ENCODE measurements at regions not wholly inside any gene's neighbourhood (a gene's known extent, or its start where the extent isn't known, plus 50 kb on each side); places are given as distances from the start of the nearest gene placed in this dataset.

GRCh38 chr2:84017010-84017409 lies 442.1 kb downstream of the SUCLG1 start:
- TF ChIP-seq TAF1 (IDR thresholded peaks at IDR 0.05; ENCODE audit: low read depth) (no peak), ZBTB7A (IDR thresholded peaks at IDR 0.05; ENCODE audit: low read depth) (no peak), CEBPB (IDR thresholded peaks at IDR 0.05) (no peak), TCF12 (IDR thresholded peaks at IDR 0.05; ENCODE audit: low read depth) (no peak), CREB1 (IDR thresholded peaks at IDR 0.05; ENCODE audit: low read depth) (no peak), YY1 (IDR thresholded peaks at IDR 0.05; ENCODE audit: low read depth) (no peak), NFIC (IDR thresholded peaks at IDR 0.05) (no peak), RAD21 (IDR thresholded peaks at IDR 0.05; ENCODE audit: low read depth) (no peak), TEAD4 (IDR thresholded peaks at IDR 0.05) (no peak), MAX (IDR thresholded peaks at IDR 0.05) (no peak), EP300 (IDR thresholded peaks at IDR 0.05; ENCODE audit: borderline replicate concordance) (no peak)

GRCh38 chr2:84016183-84016582 lies 442.9 kb downstream of the SUCLG1 start:
- TF ChIP-seq TCF12 (IDR thresholded peaks at IDR 0.05; ENCODE audit: low read depth) (no peak), NFIC (IDR thresholded peaks at IDR 0.05) (no peak), CREB1 (IDR thresholded peaks at IDR 0.05; ENCODE audit: low read depth) (no peak), MAX (IDR thresholded peaks at IDR 0.05) (no peak), FOXM1 (IDR thresholded peaks at IDR 0.05; ENCODE audit: borderline replicate concordance, low read depth) (no peak), ZBTB7A (IDR thresholded peaks at IDR 0.05; ENCODE audit: low read depth) (no peak), YY1 (IDR thresholded peaks at IDR 0.05; ENCODE audit: low read depth) (no peak), EGR1 (IDR thresholded peaks at IDR 0.05) (no peak), RAD21 (IDR thresholded peaks at IDR 0.05; ENCODE audit: low read depth) (no peak), USF1 (IDR thresholded peaks at IDR 0.05) (no peak), CEBPB (IDR thresholded peaks at IDR 0.05) (no peak)

- no peak for TF ChIP-seq RAD21 (IDR thresholded peaks at IDR 0.05; ENCODE audit: low read depth)
- no peak for TF ChIP-seq YY1 (IDR thresholded peaks at IDR 0.05; ENCODE audit: low read depth)
- no peak for TF ChIP-seq REST (IDR thresholded peaks at IDR 0.05; ENCODE audit: low read depth)
- no peak for TF ChIP-seq USF1 (IDR thresholded peaks at IDR 0.05)
- TF ChIP-seq TCF12 (IDR thresholded peaks at IDR 0.05; ENCODE audit: low read depth) = no peak
- TF ChIP-seq EGR1 (IDR thresholded peaks at IDR 0.05) = no peak
- no peak for TF ChIP-seq NFIC (IDR thresholded peaks at IDR 0.05)
- no peak for TF ChIP-seq CEBPB (IDR thresholded peaks at IDR 0.05)
- TF ChIP-seq MAX (IDR thresholded peaks at IDR 0.05) = no peak
- no peak for TF ChIP-seq TEAD4 (IDR thresholded peaks at IDR 0.05)
- no peak for TF ChIP-seq FOXM1 (IDR thresholded peaks at IDR 0.05; ENCODE audit: borderline replicate concordance, low read depth)
- no peak for TF ChIP-seq CREB1 (IDR thresholded peaks at IDR 0.05; ENCODE audit: low read depth)
- no peak for TF ChIP-seq EP300 (IDR thresholded peaks at IDR 0.05; ENCODE audit: borderline replicate concordance)
- TF ChIP-seq TAF1 (IDR thresholded peaks at IDR 0.05; ENCODE audit: low read depth) = no peak
- no peak for TF ChIP-seq ZBTB7A (IDR thresholded peaks at IDR 0.05; ENCODE audit: low read depth)
These were observed 461.2 kb downstream of the SUCLG1 start for GRCh38 chr2:83997889-83998288.

- TF ChIP-seq TEAD4 (IDR thresholded peaks at IDR 0.05) (no peak), YY1 (IDR thresholded peaks at IDR 0.05; ENCODE audit: low read depth) (no peak), NFIC (IDR thresholded peaks at IDR 0.05) (no peak), REST (IDR thresholded peaks at IDR 0.05; ENCODE audit: low read depth) (no peak), TCF12 (IDR thresholded peaks at IDR 0.05; ENCODE audit: low read depth) (no peak), ZBTB7A (IDR thresholded peaks at IDR 0.05; ENCODE audit: low read depth) (no peak), CEBPB (IDR thresholded peaks at IDR 0.05) (no peak), EGR1 (IDR thresholded peaks at IDR 0.05) (no peak), CREB1 (IDR thresholded peaks at IDR 0.05; ENCODE audit: low read depth) (no peak), MAX (IDR thresholded peaks at IDR 0.05) (no peak), USF1 (IDR thresholded peaks at IDR 0.05) (no peak), TAF1 (IDR thresholded peaks at IDR 0.05; ENCODE audit: low read depth) (no peak), EP300 (IDR thresholded peaks at IDR 0.05; ENCODE audit: borderline replicate concordance) (no peak), RAD21 (IDR thresholded peaks at IDR 0.05; ENCODE audit: low read depth) (no peak), FOXM1 (IDR thresholded peaks at IDR 0.05; ENCODE audit: borderline replicate concordance, low read depth) (no peak)
These were observed 464.4 kb downstream of the SUCLG1 start for GRCh38 chr2:83994633-83995179.
